OCI-LY1 (cell line): ENCODE measurements at regions not wholly inside any gene's neighbourhood (a gene's known extent, or its start where the extent isn't known, plus 50 kb on each side); places are given as distances from the start of the nearest gene placed in this dataset.

ENCODE experiments used
- EZH2 ChIP-seq: fragments of 200-600 bp; sonication (generic), shearing (Covaris generic); IDR thresholded peaks from 2 replicates; pipeline ENCODE4 v1.8.0; 2017; ENCODE audit warnings: borderline replicate concordance, mixed run types, mild to moderate bottlenecking, antibody characterized with exemption, low read length, moderate library complexity, mixed read lengths
- TF ChIP-seq, protein P1 (sequence below): fragments of 200-600 bp; sonication (generic), shearing (Covaris generic); IDR thresholded peaks from 2 replicates; pipeline ENCODE4 v1.5.1; 2017; ENCODE audit warnings: mild to moderate bottlenecking, antibody characterized with exemption, low read length, moderate library complexity, mixed read lengths

- TF ChIP-seq, protein P1, sequence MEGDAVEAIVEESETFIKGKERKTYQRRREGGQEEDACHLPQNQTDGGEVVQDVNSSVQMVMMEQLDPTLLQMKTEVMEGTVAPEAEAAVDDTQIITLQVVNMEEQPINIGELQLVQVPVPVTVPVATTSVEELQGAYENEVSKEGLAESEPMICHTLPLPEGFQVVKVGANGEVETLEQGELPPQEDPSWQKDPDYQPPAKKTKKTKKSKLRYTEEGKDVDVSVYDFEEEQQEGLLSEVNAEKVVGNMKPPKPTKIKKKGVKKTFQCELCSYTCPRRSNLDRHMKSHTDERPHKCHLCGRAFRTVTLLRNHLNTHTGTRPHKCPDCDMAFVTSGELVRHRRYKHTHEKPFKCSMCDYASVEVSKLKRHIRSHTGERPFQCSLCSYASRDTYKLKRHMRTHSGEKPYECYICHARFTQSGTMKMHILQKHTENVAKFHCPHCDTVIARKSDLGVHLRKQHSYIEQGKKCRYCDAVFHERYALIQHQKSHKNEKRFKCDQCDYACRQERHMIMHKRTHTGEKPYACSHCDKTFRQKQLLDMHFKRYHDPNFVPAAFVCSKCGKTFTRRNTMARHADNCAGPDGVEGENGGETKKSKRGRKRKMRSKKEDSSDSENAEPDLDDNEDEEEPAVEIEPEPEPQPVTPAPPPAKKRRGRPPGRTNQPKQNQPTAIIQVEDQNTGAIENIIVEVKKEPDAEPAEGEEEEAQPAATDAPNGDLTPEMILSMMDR, result no peak
- TF ChIP-seq EZH2, result no peak
These were observed 392.7 kb upstream of the AUTS2 start for GRCh38 chr7:69205581-69205980.
